Effector CD8-positive, alpha-beta T cell (primary cell): ENCODE measurements at regions not wholly inside any gene's neighbourhood (a gene's known extent, or its start where the extent isn't known, plus 50 kb on each side); places are given as distances from the start of the nearest gene placed in this dataset.

ENCODE experiments used
- DNase-seq: peaks from one replicate; lab custom pipeline; 2025; lab: John Stamatoyannopoulos, UW

DNA sequence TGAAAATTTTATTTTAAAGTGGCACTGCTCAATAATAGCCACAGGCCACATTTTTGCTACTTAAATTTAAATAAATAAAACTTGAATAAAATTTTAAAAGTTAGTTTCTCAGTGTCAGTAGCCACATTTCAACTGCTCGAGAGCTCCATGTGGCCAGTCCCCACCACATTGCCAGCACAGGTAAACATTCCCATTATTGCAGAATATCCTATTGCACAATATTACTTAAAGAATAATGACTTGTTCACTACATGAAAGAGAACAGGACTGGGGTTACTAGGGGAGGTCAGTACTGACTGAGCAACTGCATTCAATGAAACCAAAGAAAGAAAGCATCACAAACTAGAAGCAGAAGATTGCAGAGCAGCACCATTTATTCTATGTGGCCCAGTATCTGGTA is 2201.6 kb upstream of the TENM3 start:
- no peak for DNase-seq

DNA sequence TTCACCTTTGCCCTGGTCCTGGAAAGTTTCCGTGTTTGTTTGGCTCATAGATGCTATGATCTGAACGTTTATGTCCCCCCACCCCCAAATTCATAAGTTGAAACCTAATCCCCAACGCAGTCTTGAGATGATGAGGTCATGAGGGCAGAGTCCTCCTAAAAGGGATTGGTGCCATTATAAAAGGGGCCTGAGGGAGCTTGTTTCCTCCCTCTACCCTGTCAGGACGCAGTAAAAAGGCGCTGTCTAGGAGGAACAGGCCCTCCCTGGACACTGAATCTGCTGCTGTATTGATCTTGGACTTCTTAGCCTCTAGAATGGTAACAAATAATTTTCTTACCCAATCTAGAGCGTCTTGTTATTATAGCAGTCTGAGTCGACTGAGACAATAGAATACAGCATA is 2190.6 kb upstream of the TENM3 start:
- DNase-seq: no peak

DNA sequence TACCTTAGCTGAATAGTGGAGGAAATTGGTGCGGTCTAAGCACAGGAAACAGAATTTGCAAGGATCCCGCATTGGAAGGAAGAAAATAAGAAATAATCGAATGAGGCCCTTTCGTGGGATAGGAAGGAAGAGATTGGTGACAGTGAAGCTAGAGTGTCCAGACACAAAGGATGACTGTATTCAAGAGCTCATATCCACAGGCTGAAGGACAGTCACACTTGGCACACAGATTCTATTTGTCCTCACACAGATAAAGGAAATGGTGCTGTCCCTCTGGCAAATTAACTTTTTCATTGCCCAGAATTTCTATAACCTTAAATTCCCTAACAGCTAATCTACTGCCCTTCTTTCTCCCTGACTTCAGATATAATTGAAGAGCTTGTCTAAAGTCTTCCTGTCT is 2188.9 kb upstream of the TENM3 start:
- no peak for DNase-seq

DNA sequence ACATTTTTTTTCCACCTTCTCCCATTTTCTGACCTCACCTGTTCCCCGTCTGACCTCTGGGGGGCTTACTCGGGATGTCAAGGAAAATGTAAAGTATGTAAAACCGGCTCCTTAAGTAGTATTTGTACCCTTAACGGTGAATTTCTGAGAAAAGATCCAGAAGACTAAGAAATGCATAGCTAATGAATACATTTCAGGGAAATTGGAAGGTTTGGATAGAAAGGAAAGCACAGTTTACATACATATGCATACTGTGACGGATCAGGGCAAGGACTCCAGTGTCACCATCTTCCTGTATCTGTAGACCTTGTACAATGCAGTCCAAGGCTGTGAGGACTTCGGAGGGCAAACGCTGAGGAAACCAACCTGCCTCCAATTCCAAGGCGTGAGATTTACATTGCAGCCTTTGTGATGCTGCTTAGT is 2185.9 kb upstream of the TENM3 start:
- no peak for DNase-seq

DNA sequence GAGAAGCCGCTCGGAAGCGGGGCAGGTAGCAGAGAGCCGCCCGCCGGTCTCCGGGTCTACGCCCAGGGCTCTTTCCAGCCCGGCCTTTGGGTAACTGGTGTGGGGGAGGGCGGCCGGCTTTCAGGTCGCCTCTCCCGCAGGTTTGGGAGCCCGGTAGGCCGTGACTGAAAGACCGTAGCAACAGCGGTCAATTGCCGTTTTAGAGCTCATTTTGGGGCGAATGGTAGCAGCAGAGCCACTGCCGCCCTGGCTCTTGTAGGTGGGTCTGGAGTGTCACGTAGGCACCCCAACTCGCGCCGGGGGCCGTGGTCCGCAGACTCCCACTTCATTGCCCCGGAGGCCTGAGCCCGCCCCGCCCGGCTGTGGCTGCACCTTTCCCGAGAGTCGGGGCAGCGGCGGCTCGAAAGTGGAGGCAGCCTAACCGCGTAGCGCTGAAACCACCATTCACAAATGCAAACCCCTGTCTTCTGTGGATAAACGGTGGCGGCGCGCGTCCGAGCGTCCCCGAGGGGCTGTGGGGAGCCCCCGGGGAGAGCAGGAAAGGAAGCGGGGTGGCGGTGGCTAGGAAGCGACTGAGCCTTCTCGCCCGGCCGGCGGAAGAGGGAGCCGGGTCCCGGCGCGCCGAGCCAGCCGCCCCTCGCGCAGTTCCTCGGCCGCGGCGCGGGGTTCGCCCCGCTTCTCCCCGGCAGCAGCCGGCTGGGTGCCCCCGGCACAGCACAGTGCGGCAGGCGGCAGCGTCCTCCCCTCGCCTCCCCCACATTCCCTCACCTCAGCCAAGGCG is 2185.1 kb upstream of the TENM3 start:
- no peak for DNase-seq

- DNase-seq: no peak
Measured at GRCh38 chr4:180058691-180059215, 2184.4 kb upstream of the TENM3 start.

- no peak for DNase-seq
Measured at GRCh38 chr4:180059216-180059881, 2183.9 kb upstream of the TENM3 start.

- DNase-seq: no peak
Measured at GRCh38 chr4:180060159-180060889, 2182.9 kb upstream of the TENM3 start.

DNA sequence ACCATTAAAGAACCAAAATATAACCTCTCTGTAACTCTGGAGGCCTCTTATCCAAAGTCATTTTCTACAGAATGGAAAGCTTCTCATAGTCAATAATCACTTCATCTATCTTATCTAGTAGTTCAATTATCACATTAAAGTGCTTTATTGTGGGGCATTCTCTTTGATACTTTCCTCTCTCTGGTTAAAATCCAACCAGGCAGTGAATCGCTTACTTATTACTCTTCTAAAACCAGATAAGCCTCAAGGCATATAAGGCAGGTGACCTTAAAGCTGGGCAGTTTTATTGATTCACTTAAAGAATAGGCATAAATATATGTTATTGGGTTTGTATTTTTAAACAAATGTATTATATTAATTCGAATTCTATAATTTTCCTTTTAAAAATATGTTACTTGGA is 2162.1 kb upstream of the TENM3 start:
- DNase-seq: no peak

DNA sequence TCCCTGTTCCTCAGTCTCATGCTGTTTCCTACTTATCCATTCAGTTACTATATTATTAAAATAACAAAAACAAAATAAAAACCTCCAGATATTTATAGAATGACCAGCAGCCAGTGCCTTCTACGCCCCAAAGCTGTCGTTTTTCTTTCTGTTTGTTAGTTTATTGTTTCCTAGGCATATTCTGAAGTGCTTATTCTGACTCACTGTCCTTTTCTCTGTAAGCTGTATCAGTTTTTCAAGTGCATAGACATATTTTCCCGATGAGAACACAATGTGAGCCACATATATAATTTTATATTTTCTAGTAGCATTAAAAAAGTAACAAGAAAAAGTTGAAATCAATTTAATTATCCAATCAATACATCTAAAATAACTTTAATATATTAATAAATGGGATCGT is 2158.6 kb upstream of the TENM3 start:
- DNase-seq: no peak

DNA sequence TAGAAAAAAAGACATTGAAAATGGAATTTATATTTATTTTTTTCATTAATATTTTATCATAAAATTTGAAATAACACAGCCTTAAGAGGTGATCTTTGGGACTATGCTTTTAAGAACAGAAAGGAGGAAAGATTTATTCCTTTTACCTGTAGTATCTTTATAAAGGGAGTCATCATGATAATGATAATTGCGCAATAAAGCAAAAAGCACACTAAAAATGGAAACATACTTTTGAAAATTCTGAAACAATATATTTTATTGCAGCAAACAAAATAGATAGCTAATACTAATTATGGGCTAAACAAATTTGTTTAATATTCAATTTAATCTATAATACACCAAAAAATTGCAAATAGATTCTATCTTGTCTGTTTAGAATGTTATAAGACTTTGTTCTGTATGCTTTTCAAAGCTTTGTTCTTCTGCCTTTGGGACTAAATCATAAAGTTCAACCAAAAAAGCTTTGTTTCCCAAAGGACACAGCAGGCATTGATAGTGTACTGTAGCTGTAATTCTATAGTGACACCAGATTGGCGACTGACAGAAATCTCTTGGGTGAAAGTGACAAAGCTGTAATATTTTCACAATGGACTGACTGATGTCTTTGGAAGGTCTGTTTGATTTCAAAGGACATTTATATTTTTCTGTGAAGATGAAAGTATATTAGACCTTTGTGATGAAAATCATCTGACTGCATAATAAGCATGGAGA is 2156.6 kb upstream of the TENM3 start:
- no peak for DNase-seq

GRCh38 chr4:180098586-180098985 is 2144.6 kb upstream of the TENM3 start:
- DNase-seq: no peak

DNA sequence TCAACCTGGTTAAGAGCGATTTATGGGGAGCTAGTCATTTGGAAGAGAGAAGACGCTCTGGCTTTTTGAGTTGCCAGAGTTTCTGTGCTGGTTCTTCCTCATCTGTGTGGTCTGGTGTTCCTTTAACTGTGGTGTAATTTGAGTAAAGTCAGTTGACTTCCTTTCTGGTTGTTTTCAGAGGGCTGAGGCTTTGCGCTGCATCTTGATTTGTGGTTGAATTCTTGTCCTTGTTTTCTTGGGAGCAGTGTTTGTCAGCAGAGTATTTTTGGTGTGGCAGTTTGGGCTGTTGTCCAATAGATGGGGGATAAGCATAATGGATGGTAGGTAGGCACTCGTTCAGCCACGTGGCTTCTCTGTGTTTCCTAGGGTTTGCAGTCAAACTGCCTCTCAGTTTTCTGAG is 2143.2 kb upstream of the TENM3 start:
- no peak for DNase-seq

- DNase-seq: no peak
Measured at GRCh38 chr4:180100433-180101344, 2142.5 kb upstream of the TENM3 start.

GRCh38 chr4:180101348-180102083 is 2141.7 kb upstream of the TENM3 start:
- DNase-seq: no peak

GRCh38 chr4:180103794-180104193 is 2139.4 kb upstream of the TENM3 start:
- no peak for DNase-seq

- DNase-seq: no peak
Measured at GRCh38 chr4:180105362-180105761, 2137.8 kb upstream of the TENM3 start.

DNA sequence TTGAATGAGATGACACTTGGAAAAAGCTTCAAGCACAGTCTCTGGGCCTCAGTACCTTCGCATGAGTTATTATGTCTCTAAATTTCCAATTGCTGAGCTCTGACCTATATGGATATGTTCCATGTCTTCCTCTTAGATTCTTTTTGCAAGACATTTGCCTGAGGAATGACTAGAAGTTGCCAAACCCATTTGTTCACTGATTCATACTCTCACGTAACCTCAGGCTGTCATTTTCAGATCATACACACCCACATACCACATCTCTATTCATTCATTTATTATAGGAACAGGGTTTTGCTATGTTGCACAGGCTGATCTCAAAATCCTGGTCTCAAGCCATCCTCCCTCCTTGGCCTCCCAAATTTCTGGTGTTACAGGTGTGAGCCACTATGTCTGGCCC is 2137.1 kb upstream of the TENM3 start:
- DNase-seq: no peak

- no peak for DNase-seq
Measured at GRCh38 chr4:180106997-180107396, 2136.2 kb upstream of the TENM3 start.

- DNase-seq: no peak
Measured at GRCh38 chr4:180116840-180117239, 2126.4 kb upstream of the TENM3 start.
